Activated CD4-positive, alpha-beta T cell treated with anti-CD3 and anti-CD28 coated beads, Interleukin-2, amount 10 ng/mL, durations not matched to agents 24 days and 14 days (primary cell): ENCODE measurements at regions not wholly inside any gene's neighbourhood (a gene's known extent, or its start where the extent isn't known, plus 50 kb on each side); places are given as distances from the start of the nearest gene placed in this dataset.
"Not testable (repeated sequence)": the region's sequence is repeated elsewhere in the genome, so short reads cannot be mapped to it uniquely, and the experiment has no call there.

Source experiments
- DNase-seq: peaks from one replicate; pipeline ENCODE4 v3.0.0; 2022
- H3K27ac Mint-ChIP-seq: one replicate; pipeline ENCODE4 v1.8.0; 2022; ENCODE audit warnings: mild to moderate bottlenecking, mixed read lengths
- H3K27me3 Mint-ChIP-seq: one replicate; pipeline ENCODE4 v1.8.0; 2022; ENCODE audit warnings: mixed read lengths
- H3K36me3 Mint-ChIP-seq: one replicate; pipeline ENCODE4 v1.8.0; 2022; ENCODE audit warnings: low read depth, mild to moderate bottlenecking, mixed read lengths
- H3K4me1 Mint-ChIP-seq: one replicate; pipeline ENCODE4 v1.8.0; 2021; ENCODE audit warnings: mixed read lengths
- H3K4me3 Mint-ChIP-seq: one replicate; pipeline ENCODE4 v1.8.0; 2022; ENCODE audit warnings: mild to moderate bottlenecking, moderate library complexity, mixed read lengths
- H3K9me3 Mint-ChIP-seq: one replicate; pipeline ENCODE4 v1.8.0; 2021; ENCODE audit warnings: mixed read lengths
- intact Hi-C: fragments of 100-400 bp; cut with micrococcal nuclease; formaldehyde crosslinking; loops from one replicate; pipeline ENCODE4 v1.15.1; 2023

- H3K4me1 Mint-ChIP-seq = no peaks in the 10 kb centered on the region
Measured at GRCh38 chr10:65753532-65753931, 1172.3 kb upstream of the LRRTM3 start.

GRCh38 chr10:65754112-65754511 is 1171.7 kb upstream of the LRRTM3 start:
- Mint-ChIP-seq H3K36me3 (no peaks in the 10 kb centered on the region), H3K27ac (no peak overlapping the region), H3K27me3 (no peaks in the 10 kb centered on the region), H3K9me3 (no peaks in the 10 kb centered on the region), H3K4me1 (no peaks in the 10 kb centered on the region), H3K4me3 (no peak overlapping the region)
- intact Hi-C loops = no loop called here
- no peak for DNase-seq

More at GRCh38 chr10:65753532-65753931, 1172.3 kb upstream of the LRRTM3 start:
- Mint-ChIP-seq H3K27ac (no peak overlapping the region), H3K4me3 (no peak overlapping the region), H3K36me3 (no peaks in the 10 kb centered on the region), H3K27me3 (no peaks in the 10 kb centered on the region), H3K9me3 (no peaks in the 10 kb centered on the region)
- intact Hi-C loops = no loop called here
- DNase-seq = no peak

- Mint-ChIP-seq H3K4me3 (no peak overlapping the region), H3K27me3 (no peaks in the 10 kb centered on the region), H3K9me3 (no peaks in the 10 kb centered on the region), H3K27ac (no peak overlapping the region), H3K4me1 (no peaks in the 10 kb centered on the region), H3K36me3 (no peaks in the 10 kb centered on the region)
- intact Hi-C loops = no loop called here
- no peak for DNase-seq
Measured at GRCh38 chr10:65762311-65762710, 1163.5 kb upstream of the LRRTM3 start.

GRCh38 chr10:65765006-65765541 is 1160.8 kb upstream of the LRRTM3 start:
- H3K36me3 Mint-ChIP-seq = no peaks in the 10 kb centered on the region
- no peaks in the 10 kb centered on the region for H3K27me3 Mint-ChIP-seq
- H3K4me1 Mint-ChIP-seq = no peaks in the 10 kb centered on the region
- intact Hi-C loops = no loop called here
- no peak overlapping the region for H3K4me3 Mint-ChIP-seq
- no peak for DNase-seq
- H3K27ac Mint-ChIP-seq = no peak overlapping the region
- no peaks in the 10 kb centered on the region for H3K9me3 Mint-ChIP-seq

GRCh38 chr10:65769828-65770227 is 1156.0 kb upstream of the LRRTM3 start:
- Mint-ChIP-seq H3K9me3 (no peaks in the 10 kb centered on the region), H3K4me1 (no peaks in the 10 kb centered on the region), H3K27ac (no peak overlapping the region), H3K4me3 (no peak overlapping the region), H3K36me3 (no peaks in the 10 kb centered on the region), H3K27me3 (no peaks in the 10 kb centered on the region)
- DNase-seq = no peak
- intact Hi-C loops = no loop called here

- DNase-seq = no peak
- Mint-ChIP-seq H3K4me1 (no peaks in the 10 kb centered on the region), H3K4me3 (no peak overlapping the region), H3K27ac (no peak overlapping the region), H3K27me3 (no peaks in the 10 kb centered on the region), H3K9me3 (no peaks in the 10 kb centered on the region), H3K36me3 (no peaks in the 10 kb centered on the region)
- intact Hi-C loops = no loop called here
Measured at GRCh38 chr10:65778753-65779152, 1147.1 kb upstream of the LRRTM3 start.

- H3K9me3 Mint-ChIP-seq = no peaks in the 10 kb centered on the region
- H3K36me3 Mint-ChIP-seq = no peaks in the 10 kb centered on the region
- intact Hi-C loops = no loop called here
- no peak overlapping the region for H3K4me3 Mint-ChIP-seq
- no peaks in the 10 kb centered on the region for H3K27me3 Mint-ChIP-seq
- H3K27ac Mint-ChIP-seq = no peak overlapping the region
- no peak for DNase-seq
- no peaks in the 10 kb centered on the region for H3K4me1 Mint-ChIP-seq
Measured at GRCh38 chr10:65779985-65780384, 1145.9 kb upstream of the LRRTM3 start.

- H3K36me3 Mint-ChIP-seq = no peaks in the 10 kb centered on the region
- H3K27me3 Mint-ChIP-seq = no peaks in the 10 kb centered on the region
- H3K9me3 Mint-ChIP-seq = no peaks in the 10 kb centered on the region
- intact Hi-C loops = no loop called here
- DNase-seq = no peak
- no peak overlapping the region for H3K4me3 Mint-ChIP-seq
- H3K27ac Mint-ChIP-seq = no peak overlapping the region
- no peaks in the 10 kb centered on the region for H3K4me1 Mint-ChIP-seq
Measured at GRCh38 chr10:65786279-65786678, 1139.6 kb upstream of the LRRTM3 start.

- no peak overlapping the region for H3K27ac Mint-ChIP-seq
- H3K36me3 Mint-ChIP-seq = no peaks in the 10 kb centered on the region
- no peak overlapping the region for H3K4me3 Mint-ChIP-seq
- no peak for DNase-seq
- intact Hi-C loops = no loop called here
- H3K9me3 Mint-ChIP-seq = no peaks in the 10 kb centered on the region
- H3K27me3 Mint-ChIP-seq = no peaks in the 10 kb centered on the region
- no peaks in the 10 kb centered on the region for H3K4me1 Mint-ChIP-seq
Measured at GRCh38 chr10:65787571-65787970, 1138.3 kb upstream of the LRRTM3 start.

GRCh38 chr10:65788271-65788670 is 1137.6 kb upstream of the LRRTM3 start:
- no peak overlapping the region for H3K4me3 Mint-ChIP-seq
- no peak for DNase-seq
- intact Hi-C loops = no loop called here
- H3K4me1 Mint-ChIP-seq = no peaks in the 10 kb centered on the region
- H3K9me3 Mint-ChIP-seq = no peaks in the 10 kb centered on the region
- no peaks in the 10 kb centered on the region for H3K36me3 Mint-ChIP-seq
- no peaks in the 10 kb centered on the region for H3K27me3 Mint-ChIP-seq
- H3K27ac Mint-ChIP-seq = no peak overlapping the region

- Mint-ChIP-seq H3K27ac (no peak overlapping the region), H3K9me3 (no peaks in the 10 kb centered on the region), H3K4me1 (no peaks in the 10 kb centered on the region), H3K4me3 (no peak overlapping the region), H3K36me3 (no peaks in the 10 kb centered on the region), H3K27me3 (no peaks in the 10 kb centered on the region)
- DNase-seq = no peak
- intact Hi-C loops = no loop called here
Measured at GRCh38 chr10:65791979-65792378, 1133.9 kb upstream of the LRRTM3 start.

GRCh38 chr10:65793738-65794425 is 1132.0 kb upstream of the LRRTM3 start:
- Mint-ChIP-seq H3K27ac (no peak overlapping the region), H3K4me1 (no peaks in the 10 kb centered on the region), H3K4me3 (no peak overlapping the region), H3K27me3 (no peaks in the 10 kb centered on the region), H3K36me3 (no peaks in the 10 kb centered on the region), H3K9me3 (no peaks in the 10 kb centered on the region)
- intact Hi-C loops = no loop called here
- no peak for DNase-seq

GRCh38 chr10:65794861-65795260 is 1131.0 kb upstream of the LRRTM3 start:
- H3K4me1 Mint-ChIP-seq, DNase-seq, H3K27ac Mint-ChIP-seq, H3K9me3 Mint-ChIP-seq, H3K4me3 Mint-ChIP-seq, H3K27me3 Mint-ChIP-seq, intact Hi-C loops, H3K36me3 Mint-ChIP-seq: not testable (repeated sequence)

- H3K36me3 Mint-ChIP-seq = no peaks in the 10 kb centered on the region
Measured at GRCh38 chr10:65796472-65796871, 1129.4 kb upstream of the LRRTM3 start.

GRCh38 chr10:65798133-65798532 is 1127.7 kb upstream of the LRRTM3 start:
- Mint-ChIP-seq H3K36me3 (no peaks in the 10 kb centered on the region), H3K4me3 (no peak overlapping the region), H3K4me1 (no peaks in the 10 kb centered on the region), H3K9me3 (no peaks in the 10 kb centered on the region), H3K27me3 (no peaks in the 10 kb centered on the region), H3K27ac (no peak overlapping the region)
- intact Hi-C loops = no loop called here
- no peak for DNase-seq

More at GRCh38 chr10:65796472-65796871, 1129.4 kb upstream of the LRRTM3 start:
- no peak overlapping the region for H3K4me3 Mint-ChIP-seq
- H3K27me3 Mint-ChIP-seq = no peaks in the 10 kb centered on the region
- H3K9me3 Mint-ChIP-seq = no peaks in the 10 kb centered on the region
- intact Hi-C loops = no loop called here
- no peak overlapping the region for H3K27ac Mint-ChIP-seq
- no peak for DNase-seq
- H3K4me1 Mint-ChIP-seq = no peaks in the 10 kb centered on the region
